ENCODE measurements at regions not wholly inside any gene's neighbourhood (a gene's known extent, or its start where the extent isn't known, plus 50 kb on each side); places are given as distances from the start of the nearest gene placed in this dataset.
"Not testable (repeated sequence)": the region's sequence is repeated elsewhere in the genome, so short reads cannot be mapped to it uniquely, and the experiment has no call there.

DNA sequence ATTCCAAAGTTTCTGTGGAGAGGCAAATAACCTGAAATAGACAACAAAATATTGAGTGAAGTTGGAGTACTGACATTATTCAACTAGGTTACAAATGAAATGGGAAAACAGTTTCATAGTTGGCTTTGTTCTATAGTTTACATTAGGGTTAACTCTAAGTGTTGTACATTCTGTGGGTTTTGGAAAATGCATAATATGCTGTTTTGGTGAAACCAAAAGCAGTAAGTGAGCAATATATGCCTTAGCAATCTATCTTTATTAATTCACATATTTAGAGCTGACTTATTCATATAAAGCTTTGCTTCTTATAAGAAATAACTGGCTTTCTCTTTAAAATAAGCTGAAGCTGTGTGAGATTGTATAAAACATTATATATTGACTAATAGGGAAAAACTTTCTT, 157.5 kb upstream of the AHI1 start:
- DNase-seq (ENCODE audit: low spot score), result no peak

DNA sequence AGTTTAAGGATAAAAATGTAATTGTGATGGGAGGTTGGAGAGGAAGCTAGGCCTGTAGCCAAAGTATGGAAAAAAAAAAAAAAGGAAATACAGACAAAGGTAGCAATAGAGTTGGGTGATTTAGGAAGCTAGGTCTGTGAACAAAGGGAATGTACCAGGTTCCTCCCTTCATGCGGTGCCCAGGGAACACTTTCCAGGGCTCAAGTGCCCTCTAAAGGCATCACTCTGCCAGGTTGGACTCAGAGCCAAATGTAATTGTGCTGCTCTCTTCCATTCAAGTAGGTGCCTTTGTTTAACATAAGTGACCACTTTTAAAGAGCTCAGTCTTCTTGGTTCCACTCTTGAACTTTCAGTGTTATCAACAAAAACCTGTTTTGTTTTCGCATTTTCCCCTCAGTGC, 159.7 kb upstream of the AHI1 start:
- DNase-seq (ENCODE audit: low spot score), result no peak

DNA sequence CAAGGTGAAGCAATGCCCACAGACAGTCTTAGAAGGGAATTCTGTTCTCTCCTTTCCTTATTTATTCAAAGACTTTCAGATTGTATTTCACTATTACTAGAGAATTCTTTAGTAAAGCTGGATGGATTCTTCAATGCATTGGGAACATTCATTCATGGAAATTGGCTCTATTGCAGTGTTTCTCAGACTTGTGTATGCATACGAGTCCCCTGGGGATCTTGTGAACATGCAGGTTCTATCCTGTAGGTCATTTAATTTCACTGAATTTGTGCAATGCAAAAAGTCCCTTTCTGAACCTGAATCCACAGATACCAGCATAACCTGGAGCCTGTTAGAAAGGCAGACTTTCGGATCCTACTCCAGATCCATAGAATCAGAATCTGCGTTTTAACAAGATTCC, 160.9 kb upstream of the AHI1 start:
- DNase-seq (ENCODE audit: low spot score), result no peak

DNA sequence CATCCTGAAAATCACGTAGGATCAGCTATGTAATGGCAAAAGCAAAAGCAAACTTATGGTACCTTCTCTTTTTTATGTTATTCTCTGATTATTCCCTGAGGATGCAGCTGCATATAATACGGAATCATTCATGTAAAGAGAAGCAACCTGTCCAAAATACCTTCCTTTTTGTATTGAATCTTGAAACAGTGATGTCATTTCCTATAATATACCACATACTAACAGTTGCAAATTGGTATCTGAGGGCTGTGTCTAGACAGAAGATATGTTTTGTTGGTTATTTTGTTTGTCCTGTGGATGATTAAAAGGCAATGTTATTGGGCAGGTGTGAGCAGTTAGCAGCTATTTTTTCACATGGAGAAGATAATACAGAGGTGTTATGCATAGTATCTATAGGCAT, 161.4 kb upstream of the AHI1 start:
- DNase-seq (ENCODE audit: low spot score), result no peak

DNA sequence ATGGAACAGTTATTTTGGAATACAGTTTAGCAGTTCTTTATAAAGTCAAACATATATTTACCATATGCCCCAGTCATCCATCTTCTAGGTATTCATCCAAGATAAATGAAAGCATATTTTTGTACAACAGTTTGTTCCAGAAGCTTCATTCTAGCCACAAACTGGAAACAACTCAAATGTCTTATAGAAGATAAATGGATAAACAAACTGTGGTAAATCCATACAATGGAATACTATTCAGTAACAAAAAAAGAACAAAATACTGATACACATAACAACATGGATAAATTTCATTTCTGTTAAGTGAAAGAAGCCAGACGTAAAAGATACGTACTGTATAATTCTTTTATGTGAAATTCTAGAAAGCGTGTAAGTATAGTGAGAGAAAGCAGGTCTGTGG, 167.0 kb upstream of the AHI1 start:
- no peak for DNase-seq (ENCODE audit: low spot score)

DNA sequence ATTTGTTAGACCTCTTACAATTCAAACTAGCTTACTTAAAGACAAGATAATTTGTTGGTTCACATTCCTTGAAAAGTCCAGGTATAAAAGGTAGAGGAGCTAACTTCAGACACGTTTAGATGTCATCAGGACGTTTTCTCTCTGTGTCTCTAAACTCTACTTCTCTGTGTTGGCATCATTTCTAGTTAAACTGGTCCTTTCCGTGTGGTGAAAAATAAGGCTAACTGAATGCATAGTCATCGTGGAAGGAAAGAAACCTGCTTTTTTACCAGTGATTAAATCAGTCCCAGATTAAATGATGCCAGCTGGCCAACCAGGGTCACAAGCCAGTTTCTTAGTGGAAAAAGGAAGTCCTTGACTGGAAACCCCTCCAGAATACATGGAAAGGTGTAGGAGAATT, 168.4 kb upstream of the AHI1 start:
- no peak for DNase-seq (ENCODE audit: low spot score)

DNA sequence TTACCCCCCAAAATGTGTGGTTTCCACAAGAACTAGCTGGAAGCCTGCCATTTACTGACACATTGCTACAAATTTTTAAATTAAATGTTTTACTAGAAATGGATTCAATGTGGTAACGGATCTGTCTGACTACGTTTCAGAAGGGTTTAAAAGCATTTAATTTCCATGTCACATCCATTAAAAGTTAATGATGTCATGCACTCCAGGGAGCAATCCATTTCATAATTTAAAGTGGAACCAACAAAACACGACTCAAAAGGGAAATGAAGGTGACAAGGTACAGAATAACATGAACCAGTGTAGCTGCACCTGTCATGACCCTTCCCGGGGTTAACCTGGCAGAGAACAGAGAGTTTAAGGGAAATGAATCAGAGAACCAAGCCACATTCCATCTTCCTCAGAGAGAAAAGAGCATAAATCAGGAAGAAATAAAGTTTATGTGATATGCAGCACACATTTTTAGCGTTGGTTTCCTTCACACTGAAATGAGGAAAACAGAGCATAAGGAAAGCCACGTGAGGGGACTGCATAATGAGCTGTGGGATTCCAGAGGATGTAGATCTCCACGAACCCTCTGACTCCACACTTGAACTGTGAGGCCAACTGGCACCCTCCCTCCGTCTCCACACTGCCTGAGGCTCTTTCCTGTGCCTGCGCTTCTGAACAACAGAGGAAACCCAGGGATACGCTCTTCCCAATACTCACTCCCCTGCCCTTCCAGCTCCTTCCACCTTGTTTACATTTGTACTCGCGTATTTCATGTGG, 170.3 kb upstream of the AHI1 start:
- DNase-seq (ENCODE audit: low spot score), result no peak

DNA sequence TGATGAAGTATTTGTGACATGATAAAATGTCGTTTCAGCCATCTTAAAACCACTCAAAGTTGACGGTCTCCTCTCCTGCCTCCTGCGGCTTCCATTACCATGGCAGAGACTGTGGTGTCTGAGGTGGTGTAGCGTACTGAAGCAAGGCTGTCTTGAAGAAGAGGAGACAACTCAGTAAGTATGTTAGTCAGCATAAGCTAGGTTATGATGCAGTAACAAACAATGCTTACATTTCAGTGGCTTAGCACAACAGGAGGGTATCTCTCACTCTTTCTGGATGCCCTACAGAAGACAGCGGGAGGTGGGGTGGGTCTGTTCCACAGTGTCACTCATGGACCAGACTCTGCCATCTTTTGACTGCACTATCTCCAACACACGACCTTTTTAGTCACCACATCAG, 174.7 kb upstream of the AHI1 start:
- DNase-seq (ENCODE audit: low spot score), result no peak

DNA sequence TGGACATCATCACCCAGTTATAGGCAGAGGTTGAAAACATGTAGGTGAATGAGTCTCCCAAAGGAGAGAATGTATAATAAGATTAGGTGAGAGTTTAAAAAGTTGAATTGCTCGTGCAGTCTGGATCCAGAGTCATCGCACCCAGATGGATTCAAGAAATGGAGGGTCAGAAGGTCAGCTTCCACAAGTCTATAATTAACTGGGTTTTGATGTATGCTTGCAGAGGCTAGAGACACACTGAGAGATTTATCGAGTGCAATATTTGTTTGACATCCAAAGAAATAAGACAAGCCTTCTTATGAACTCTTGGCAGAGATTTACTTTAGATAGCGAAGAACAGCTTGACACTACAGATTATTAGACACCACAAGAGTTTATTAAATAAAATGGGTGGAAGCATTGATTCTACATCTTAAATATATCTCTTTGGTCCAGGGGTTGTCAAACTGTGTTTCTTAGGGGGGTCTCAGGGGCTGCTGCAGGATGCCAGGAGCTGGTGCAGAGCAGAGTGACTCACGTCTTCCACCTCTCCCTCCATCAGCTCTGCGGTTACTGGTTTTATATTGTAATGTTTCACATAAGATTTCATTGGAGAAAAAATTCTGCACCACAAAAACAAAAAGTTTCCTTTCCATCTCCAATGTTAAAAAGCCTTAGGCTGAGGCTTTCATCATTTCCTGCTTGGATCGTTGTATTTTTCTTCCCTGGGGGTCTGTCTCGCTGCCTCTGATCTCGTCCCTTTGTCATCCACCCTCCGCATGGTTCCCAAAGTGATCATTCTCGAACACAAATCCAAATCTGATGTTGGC, 176.2 kb upstream of the AHI1 start:
- no peak for DNase-seq (ENCODE audit: low spot score)

DNA sequence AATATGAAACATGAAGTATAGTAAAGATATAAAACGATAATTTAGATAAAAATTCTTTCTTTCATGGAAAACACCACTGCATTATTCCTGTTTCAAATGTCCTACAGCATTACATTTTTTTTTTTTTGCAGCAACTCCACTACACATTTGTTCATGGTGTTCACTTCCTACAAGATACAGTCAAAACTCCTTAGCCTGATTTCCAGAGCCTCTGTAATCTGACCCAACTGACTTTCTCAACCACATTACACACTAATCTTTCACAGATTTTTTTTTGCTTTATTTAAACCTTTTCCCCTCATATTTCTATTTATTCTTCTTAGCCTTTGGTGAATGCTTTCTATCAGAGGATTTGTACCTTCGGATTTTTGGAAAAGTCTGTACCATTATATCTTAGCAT, 176.5 kb upstream of the PDE7B start:
- no peak for DNase-seq (ENCODE audit: low spot score)

DNA sequence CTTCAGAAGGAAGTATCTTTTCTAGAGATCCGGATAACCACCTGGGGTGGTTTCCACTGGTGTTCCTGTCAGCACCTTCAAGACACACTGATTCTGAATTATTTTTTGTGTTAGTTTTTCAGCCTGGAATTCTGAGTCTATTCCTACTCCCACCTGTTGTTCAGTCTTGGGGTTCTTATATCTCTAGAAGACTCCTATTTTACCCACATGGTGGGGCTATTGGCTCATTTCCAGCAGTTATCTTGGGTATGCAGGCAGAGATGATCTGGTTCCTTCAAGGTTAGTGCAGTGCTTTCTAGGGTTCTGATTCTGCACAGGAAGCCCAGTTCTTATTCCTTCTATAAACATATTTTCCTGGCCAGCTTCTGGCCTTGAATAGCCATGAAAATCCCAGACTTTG, 175.6 kb upstream of the PDE7B start:
- DNase-seq (ENCODE audit: low spot score), result no peak

DNA sequence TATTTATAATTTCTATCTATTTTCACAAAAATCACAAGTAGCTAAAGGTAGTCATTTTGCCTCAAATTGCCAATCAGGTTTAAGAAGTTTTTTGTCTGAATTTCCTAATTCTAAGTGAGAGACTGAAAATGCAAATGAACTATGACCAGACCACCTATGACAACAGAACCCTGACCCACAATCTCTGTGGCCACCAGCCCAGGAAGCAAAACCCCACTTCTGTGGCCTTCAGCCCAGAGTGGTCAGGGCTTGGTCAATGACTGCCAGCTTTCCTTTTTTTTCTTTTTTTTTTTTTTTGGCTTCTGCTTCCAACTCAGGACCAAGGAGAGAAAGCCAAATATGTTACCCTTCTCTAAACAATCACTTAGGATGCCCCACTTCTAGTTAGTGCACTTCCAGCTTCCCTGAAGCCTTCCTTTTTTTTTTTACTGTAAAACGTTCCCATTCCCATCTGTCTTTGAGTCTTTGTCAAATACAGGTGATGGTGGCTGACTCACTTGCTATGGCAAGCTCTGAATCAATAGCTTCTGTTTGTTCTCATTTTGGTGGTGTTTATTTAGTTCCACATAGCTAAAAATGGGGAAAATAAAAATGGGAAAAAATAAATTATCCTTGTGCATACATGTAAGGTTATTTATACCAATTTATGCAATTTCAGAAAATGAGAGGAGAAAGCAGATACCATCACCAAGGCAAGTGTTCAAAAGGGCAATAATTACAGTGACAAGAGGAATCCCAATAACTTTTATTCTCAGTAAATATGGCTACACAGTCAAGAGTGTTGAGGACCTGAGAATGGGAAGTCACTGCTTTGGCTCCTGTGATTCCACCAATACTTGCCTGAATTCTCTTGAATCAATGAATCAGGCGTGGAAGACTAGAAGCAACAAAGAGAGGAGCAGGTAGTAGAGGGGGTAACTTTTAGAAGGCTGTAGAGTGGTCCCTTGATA, 170.3 kb upstream of the PDE7B start:
- DNase-seq (ENCODE audit: low spot score), result no peak

DNA sequence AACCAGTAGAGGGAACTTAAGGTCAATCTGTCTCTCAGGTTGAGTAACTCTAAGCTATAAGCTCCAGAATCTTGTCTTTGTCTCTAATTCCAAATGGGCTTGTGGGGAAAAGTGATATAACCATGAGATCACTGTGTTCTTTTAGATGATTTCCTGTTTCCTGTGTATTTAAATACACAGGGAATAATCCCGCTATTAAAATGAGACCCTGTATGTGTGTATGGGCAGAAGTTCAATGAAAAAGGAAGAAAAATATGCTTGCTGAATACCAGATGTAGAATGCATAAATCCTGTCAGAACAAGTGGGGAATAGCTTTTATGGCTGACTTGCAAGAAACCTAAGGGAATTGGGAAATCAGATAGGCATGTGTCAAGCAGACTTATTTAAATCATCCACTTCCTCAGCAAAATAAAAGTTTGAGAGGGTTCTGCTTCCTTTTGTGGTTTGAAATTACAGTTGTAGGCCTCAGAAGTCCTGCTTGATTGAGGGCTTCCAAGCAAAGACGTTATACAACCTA, 164.7 kb upstream of the PDE7B start:
- no peak for DNase-seq (ENCODE audit: low spot score)

DNA sequence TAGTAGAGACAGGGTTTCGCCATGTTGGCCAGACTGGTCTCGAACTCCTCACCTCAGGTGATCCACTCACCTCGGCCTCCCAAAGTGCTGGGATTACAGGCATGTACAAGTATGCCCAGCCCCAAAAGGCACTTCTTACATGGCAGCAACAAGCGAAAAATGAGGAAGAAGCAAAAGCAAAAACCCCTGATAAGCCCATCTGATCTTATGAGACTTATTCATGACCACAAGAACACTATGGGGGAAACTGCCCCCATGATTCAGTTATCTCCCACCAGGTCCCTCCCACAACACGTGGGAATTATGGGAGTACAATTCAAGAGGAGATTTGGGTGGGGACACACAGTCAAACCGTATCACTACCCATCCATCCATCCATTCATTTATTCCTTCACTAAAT, 163.0 kb upstream of the PDE7B start:
- DNase-seq (ENCODE audit: low spot score), result not testable (repeated sequence)

DNA sequence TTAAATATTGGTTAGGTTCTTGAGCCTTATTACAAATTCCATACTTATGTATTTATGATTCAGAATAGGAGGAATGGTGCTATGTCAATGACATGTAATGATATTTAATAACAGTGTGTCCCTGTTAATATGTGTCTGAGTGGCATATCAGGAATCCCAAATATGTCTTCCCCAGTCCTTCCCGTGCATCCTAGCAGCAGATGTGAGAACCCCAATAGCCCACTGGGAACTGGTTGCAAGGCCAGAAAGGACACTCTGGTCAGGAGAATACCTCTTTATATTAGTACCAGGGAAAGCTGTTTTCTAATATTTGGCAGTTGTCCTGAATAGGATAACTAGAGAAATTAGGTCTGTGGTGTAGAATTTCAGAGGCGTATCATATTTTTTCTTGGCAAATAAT, 159.1 kb upstream of the PDE7B start:
- DNase-seq (ENCODE audit: low spot score), result no peak

DNA sequence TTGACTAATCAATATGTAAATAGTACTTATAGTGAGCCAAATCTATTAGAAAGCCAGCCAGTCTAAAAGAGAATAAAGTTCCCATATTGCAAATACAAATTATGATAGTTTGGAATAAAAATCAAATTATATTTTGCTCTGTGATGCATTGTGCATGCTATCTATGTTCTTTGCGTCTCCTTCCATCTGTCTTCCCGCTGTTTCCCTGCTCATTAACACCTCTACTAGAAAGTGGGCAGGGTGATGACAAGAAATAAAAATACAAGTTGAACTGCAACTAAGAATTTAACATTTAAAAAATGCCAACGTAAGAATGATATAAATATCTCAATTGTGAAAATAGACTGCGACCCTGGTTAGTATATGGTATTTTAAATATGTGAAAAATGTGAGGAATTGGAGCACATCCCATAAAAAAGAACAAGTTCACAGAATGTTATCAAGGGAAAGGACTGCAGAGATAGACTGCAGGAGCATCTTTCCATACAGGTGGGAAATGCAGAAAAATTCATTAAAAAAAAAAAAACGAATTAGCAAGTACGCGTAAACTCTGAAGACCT, 157.6 kb upstream of the PDE7B start:
- no peak for DNase-seq (ENCODE audit: low spot score)

DNA sequence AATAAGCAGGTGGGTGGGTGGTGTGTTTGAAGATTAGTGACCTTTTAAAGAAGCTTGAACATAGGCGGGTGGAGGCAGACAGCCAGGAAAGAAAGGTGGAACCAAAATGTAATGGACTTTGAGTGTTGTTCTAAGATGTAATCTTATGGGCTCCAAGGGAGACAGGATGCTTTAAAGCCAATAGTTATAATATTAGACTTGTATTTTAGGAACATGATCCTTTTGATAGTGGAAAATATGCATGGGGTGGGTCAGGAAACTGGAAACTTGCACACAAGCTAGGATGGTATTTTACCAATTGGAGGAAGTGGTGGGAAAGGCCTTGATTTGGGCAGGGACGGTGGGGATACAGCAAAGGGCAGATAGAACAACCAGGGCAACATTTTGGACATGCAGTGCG, 151.8 kb upstream of the PDE7B start:
- no peak for DNase-seq (ENCODE audit: low spot score)

DNA sequence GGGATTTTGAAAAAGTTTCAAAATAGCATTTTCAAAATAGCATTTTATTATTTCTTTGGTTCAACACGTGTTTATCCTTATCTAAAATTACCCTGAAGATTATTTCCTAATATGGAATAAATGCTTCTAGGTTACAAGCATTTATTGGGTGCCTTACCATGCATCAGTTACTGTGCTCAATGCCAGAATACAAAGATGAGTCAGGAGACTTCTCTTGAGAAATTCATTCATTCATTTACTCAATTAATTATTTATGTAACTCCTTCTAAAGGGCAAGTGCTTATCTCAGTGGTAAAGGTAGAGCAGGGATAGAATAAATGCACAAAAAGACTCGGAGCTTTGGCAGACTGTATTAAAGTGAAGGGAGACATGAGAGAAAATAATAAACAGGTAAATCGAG, 150.1 kb upstream of the PDE7B start:
- DNase-seq (ENCODE audit: low spot score), result no peak

DNA sequence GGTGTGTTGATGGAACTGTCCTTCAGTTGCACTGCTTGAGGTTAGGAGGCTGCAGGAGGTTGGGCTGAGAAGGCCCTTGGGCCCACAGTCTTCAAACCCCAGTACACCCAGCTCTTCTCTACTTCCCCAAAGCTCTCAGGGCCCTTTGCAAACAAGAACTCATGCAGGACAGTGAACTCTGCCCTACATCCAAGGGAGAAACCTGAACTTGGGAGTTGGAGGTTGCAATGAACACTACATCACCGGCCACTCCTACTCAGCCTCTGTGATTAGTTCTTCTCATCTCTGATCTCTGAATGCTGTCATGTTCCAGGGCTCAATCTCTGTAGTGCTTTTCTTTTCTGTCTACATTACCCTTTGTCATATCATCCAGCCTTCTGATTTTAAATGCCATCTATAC, 148.5 kb upstream of the PDE7B start:
- no peak for DNase-seq (ENCODE audit: low spot score)

DNA sequence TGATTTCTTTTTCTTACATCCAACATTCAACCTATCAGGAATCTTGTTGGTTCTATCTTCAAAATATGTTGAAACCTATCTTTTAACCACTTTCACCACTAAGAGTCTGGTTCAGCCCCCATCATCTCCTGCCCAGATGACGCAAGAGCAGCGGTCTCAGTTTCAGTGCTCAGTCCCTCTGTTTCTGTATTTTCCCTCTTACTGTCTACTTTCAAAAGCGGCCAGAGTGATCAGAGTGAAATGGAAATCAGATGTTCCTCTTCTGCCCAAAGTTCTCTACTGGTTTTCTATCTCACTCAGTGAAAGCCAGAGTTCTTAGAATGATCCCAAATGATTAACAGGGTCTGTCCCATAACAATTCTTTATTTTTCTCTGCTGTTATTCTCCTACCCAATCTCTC, 147.9 kb upstream of the PDE7B start:
- DNase-seq (ENCODE audit: low spot score), result no peak

DNA sequence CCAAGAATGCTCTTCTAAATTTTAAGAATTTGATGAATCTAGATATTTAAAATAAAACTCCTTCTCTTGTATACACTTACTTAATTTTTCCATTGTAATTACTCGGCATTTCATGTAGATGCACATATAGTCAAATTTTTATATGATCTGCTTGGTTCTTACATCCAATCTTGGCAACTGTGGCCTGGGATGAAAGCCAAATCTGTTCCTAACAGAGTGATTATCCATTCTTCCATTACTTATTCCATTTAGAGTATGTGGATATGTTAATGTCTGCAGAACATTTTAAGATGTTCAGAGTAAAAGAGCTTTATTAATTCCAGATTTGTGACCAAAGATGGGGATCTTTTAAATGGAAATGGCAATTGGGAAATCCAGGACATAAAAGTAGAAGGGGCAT, 144.1 kb upstream of the PDE7B start:
- no peak for DNase-seq (ENCODE audit: low spot score)

DNA sequence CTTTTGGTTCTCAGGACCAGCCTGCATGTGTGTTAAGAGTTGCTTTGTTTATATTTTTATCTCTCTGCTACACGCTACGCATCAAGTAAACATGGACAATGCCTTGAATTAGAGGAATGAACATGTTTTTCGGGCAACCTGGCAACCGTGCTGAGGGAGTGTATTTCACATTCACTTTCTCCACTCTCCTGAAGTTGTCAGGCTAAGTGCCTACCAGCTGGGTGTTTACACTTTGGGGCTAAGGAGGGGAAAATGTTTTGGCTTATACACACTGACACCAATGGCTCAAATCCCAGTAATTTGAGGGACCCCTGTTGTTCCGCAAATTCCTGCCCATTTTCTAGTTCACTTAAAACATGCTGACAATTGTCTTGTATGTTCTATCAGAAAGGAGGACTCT, 141.5 kb upstream of the PDE7B start:
- no peak for DNase-seq (ENCODE audit: low spot score)
